Vagina (tissue), 2 donors: ENCODE measurements at regions not wholly inside any gene's neighbourhood (a gene's known extent, or its start where the extent isn't known, plus 50 kb on each side); places are given as distances from the start of the nearest gene placed in this dataset.

Experiments used
- POLR2AphosphoS5 ChIP-seq, 2 donors: sonication (generic); formaldehyde crosslinking; IDR thresholded peaks; one replicate each; pipeline ENCODE4 v1.9.0; 2017; ENCODE audit warnings: antibody characterized with exemption in 2 of 2, mild to moderate bottlenecking in 2 of 2, low read depth in 1 of 2; ENCODE audit not compliant: insufficient read depth in 1 of 2
- TF ChIP-seq, protein P1 (sequence below), 3 experiments: fragments of 450-650 bp in 2 of 3; fragments of 200-600 bp in 1 of 3; sonication (generic) in 1 of 3; IDR thresholded peaks; one replicate each; pipeline ENCODE4 v1.5.1; 2017 to 2019; ENCODE audit warnings: antibody characterized with exemption in 3 of 3, mild to moderate bottlenecking in 2 of 3, moderate library complexity in 2 of 3

DNA sequence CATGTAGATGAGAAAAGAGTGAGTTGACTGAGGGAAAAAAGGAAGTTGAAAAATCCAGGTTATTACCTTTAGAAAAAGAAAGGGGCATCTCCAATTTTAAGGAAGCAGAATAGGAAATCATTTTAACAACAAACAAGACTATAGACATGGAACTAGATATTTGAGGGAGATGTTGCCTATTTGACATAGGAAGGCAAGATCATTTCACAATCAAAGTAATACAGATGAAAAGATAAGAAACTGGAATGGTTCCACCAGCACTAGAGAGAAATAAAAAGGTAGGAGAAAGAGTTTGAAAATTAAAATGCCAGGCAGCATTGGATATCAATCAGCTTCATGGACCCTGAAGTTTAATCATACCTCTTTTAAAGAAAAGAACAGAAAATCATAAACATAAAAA, 881.0 kb upstream of the MGAT4C start:
- no peak for TF ChIP-seq POLR2AphosphoS5 (IDR thresholded peaks at IDR 0.05; ENCODE audit: insufficient read depth in 1 of 2, low read depth in 1 of 2)
- TF ChIP-seq, protein P1, sequence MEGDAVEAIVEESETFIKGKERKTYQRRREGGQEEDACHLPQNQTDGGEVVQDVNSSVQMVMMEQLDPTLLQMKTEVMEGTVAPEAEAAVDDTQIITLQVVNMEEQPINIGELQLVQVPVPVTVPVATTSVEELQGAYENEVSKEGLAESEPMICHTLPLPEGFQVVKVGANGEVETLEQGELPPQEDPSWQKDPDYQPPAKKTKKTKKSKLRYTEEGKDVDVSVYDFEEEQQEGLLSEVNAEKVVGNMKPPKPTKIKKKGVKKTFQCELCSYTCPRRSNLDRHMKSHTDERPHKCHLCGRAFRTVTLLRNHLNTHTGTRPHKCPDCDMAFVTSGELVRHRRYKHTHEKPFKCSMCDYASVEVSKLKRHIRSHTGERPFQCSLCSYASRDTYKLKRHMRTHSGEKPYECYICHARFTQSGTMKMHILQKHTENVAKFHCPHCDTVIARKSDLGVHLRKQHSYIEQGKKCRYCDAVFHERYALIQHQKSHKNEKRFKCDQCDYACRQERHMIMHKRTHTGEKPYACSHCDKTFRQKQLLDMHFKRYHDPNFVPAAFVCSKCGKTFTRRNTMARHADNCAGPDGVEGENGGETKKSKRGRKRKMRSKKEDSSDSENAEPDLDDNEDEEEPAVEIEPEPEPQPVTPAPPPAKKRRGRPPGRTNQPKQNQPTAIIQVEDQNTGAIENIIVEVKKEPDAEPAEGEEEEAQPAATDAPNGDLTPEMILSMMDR (IDR thresholded peaks at IDR 0.05), result no peak
